NOMO-1 treated with DMSO at 0.1 percent for 48 hours (cell line): ENCODE measurements at regions not wholly inside any gene's neighbourhood (a gene's known extent, or its start where the extent isn't known, plus 50 kb on each side); places are given as distances from the start of the nearest gene placed in this dataset.
"Not testable (repeated sequence)": the region's sequence is repeated elsewhere in the genome, so short reads cannot be mapped to it uniquely, and the experiment has no call there.

Source experiments
- DNase-seq: peaks from one replicate; lab custom pipeline; 2025; ENCODE audit not compliant: unreplicated experiment; lab: John Stamatoyannopoulos, UW

- no peak for DNase-seq
Observed at GRCh38 chr5:145585443-145586148, 249.5 kb downstream of the PRELID2 start.

- DNase-seq = no peak
Observed at GRCh38 chr5:145579301-145579700, 255.8 kb downstream of the PRELID2 start.

GRCh38 chr5:145574889-145575573, 260.1 kb downstream of the PRELID2 start:
- no peak for DNase-seq

GRCh38 chr5:145568581-145568980, 266.6 kb downstream of the PRELID2 start:
- DNase-seq = no peak

- DNase-seq = no peak
Observed at GRCh38 chr5:145562931-145563330, 272.2 kb downstream of the PRELID2 start.

- no peak for DNase-seq
Observed at GRCh38 chr5:145558288-145558687, 276.9 kb downstream of the PRELID2 start.

- no peak for DNase-seq
Observed at GRCh38 chr5:145557345-145557744, 277.8 kb downstream of the PRELID2 start.

- DNase-seq = no peak
Observed at GRCh38 chr5:145554399-145554798, 280.7 kb downstream of the PRELID2 start.

- DNase-seq = no peak
Observed at GRCh38 chr5:145553177-145553576, 282.0 kb downstream of the PRELID2 start.

GRCh38 chr5:145551714-145552113, 283.4 kb downstream of the PRELID2 start:
- DNase-seq = no peak

- DNase-seq = no peak
Observed at GRCh38 chr5:145548097-145548496, 287.0 kb downstream of the PRELID2 start.

- DNase-seq = no peak
Observed at GRCh38 chr5:145544401-145544800, 290.7 kb downstream of the PRELID2 start.

GRCh38 chr5:145543968-145544367, 291.2 kb downstream of the PRELID2 start:
- no peak for DNase-seq

GRCh38 chr5:145540375-145540774, 294.8 kb downstream of the PRELID2 start:
- no peak for DNase-seq

- no peak for DNase-seq
Observed at GRCh38 chr5:145539201-145539600, 295.9 kb downstream of the PRELID2 start.

- DNase-seq = no peak
Observed at GRCh38 chr5:145536133-145536532, 299.0 kb downstream of the PRELID2 start.

- DNase-seq = no peak
Observed at GRCh38 chr5:145531038-145531734, 304.0 kb downstream of the PRELID2 start.

GRCh38 chr5:145521523-145521922, 313.6 kb downstream of the PRELID2 start:
- no peak for DNase-seq

GRCh38 chr5:145521066-145521465, 314.1 kb downstream of the PRELID2 start:
- no peak for DNase-seq

- no peak for DNase-seq
Observed at GRCh38 chr5:145520335-145520734, 314.8 kb downstream of the PRELID2 start.

GRCh38 chr5:145517588-145517987, 317.6 kb downstream of the PRELID2 start:
- DNase-seq = not testable (repeated sequence)

GRCh38 chr5:145511351-145511750, 323.8 kb downstream of the PRELID2 start:
- no peak for DNase-seq
